ENCODE measurements at regions not wholly inside any gene's neighbourhood (a gene's known extent, or its start where the extent isn't known, plus 50 kb on each side); places are given as distances from the start of the nearest gene placed in this dataset.

GRCh38 chr4:120557372-120557771 is 365.2 kb downstream of the PRDM5 start:
- TF ChIP-seq CTCF (IDR thresholded peaks at IDR 0.05 in 4 of 5, conservative IDR thresholded peaks at IDR 0.05 in 1 of 5), result no peak
- no peak for TF ChIP-seq POLR2A (IDR thresholded peaks at IDR 0.05)
